GM23338 (cell line): ENCODE measurements at regions not wholly inside any gene's neighbourhood (a gene's known extent, or its start where the extent isn't known, plus 50 kb on each side); places are given as distances from the start of the nearest gene placed in this dataset.

Experiments
- ATAC-seq: fragments of 200-7000 bp; cut with Tn5 transposase; 3 replicates; pipeline ENCODE4 v1.9.1; 2020
- DNase-seq: peaks from one replicate; pipeline ENCODE4 v3.0.0-alpha.2; 2015; ENCODE audit warnings: low spot score
- H2AFZ ChIP-seq: fragments of 200-600 bp; sonication (generic); 2 replicates; pipeline ENCODE4 v1.8.0; 2016; ENCODE audit warnings: antibody characterized with exemption, mild to moderate bottlenecking, moderate library complexity
- H3F3A ChIP-seq: fragments of 200-600 bp; sonication (generic); replicated peaks from 2 replicates; pipeline ENCODE4 v1.8.0; 2017; ENCODE audit warnings: antibody characterized with exemption, mixed run types, low read depth
- H3K27ac ChIP-seq: fragments of 200-600 bp; sonication (generic); 2 replicates; pipeline ENCODE4 v1.6.1; 2016; ENCODE audit warnings: low read depth
- H3K27me3 ChIP-seq: fragments of 200-600 bp; sonication (generic); 2 replicates; pipeline ENCODE4 v1.8.0; 2016; ENCODE audit warnings: mild to moderate bottlenecking, mixed run types, moderate library complexity; ENCODE audit not compliant: insufficient read depth
- H3K36me3 ChIP-seq: fragments of 200-600 bp; sonication (generic); 2 replicates; pipeline ENCODE4 v1.8.0; 2016; ENCODE audit warnings: mild to moderate bottlenecking; ENCODE audit not compliant: insufficient read depth
- H3K4me1 ChIP-seq: fragments of 200-600 bp; sonication (generic); 2 replicates; pipeline ENCODE4 v1.8.0; 2016; ENCODE audit warnings: mild to moderate bottlenecking, moderate library complexity; ENCODE audit not compliant: insufficient read depth
- H3K4me2 ChIP-seq: fragments of 200-600 bp; sonication (generic); 2 replicates; pipeline ENCODE4 v1.7.1; 2017; ENCODE audit warnings: mixed run types
- H3K4me3 ChIP-seq: fragments of 200-600 bp; sonication (generic); 2 replicates; pipeline ENCODE4 v1.6.1; 2016; ENCODE audit warnings: mixed run types
- H3K79me2 ChIP-seq: fragments of 200-600 bp; sonication (generic); replicated peaks from 2 replicates; pipeline ENCODE4 v1.8.0; 2017; ENCODE audit warnings: mild to moderate bottlenecking; ENCODE audit not compliant: insufficient read depth
- H3K9me2 ChIP-seq: fragments of 200-600 bp; sonication (generic); 2 replicates; pipeline ENCODE4 v1.8.0; 2017; ENCODE audit not compliant: insufficient read depth
- H4K20me1 ChIP-seq: fragments of 200-600 bp; sonication (generic); replicated peaks from 2 replicates; pipeline ENCODE4 v1.8.0; 2017; ENCODE audit warnings: mild to moderate bottlenecking; ENCODE audit not compliant: insufficient read depth
- H3K27ac Mint-ChIP-seq: 2 replicates; pipeline ENCODE4 v1.8.0; 2020; ENCODE audit warnings: inconsistent platforms, mild to moderate bottlenecking, moderate library complexity, mixed read lengths
- H3K27me3 Mint-ChIP-seq: 3 replicates; pipeline ENCODE4 v1.8.0; 2022; ENCODE audit warnings: low read depth, mild to moderate bottlenecking, moderate library complexity, mixed read lengths, inconsistent platforms; ENCODE audit not compliant: insufficient read depth, poor library complexity
- H3K36me3 Mint-ChIP-seq: 3 replicates; pipeline ENCODE4 v1.8.0; 2021; ENCODE audit warnings: low read depth, mild to moderate bottlenecking, inconsistent platforms, moderate library complexity, mixed read lengths
- H3K4me1 Mint-ChIP-seq: 3 replicates; pipeline ENCODE4 v1.8.0; 2020; ENCODE audit warnings: mild to moderate bottlenecking, inconsistent platforms, mixed read lengths
- H3K4me3 Mint-ChIP-seq: 3 replicates; pipeline ENCODE4 v1.8.0; 2021; ENCODE audit warnings: moderate library complexity, mild to moderate bottlenecking, inconsistent platforms, mixed read lengths
- H3K9me3 Mint-ChIP-seq: 3 replicates; pipeline ENCODE4 v1.8.0; 2020; ENCODE audit warnings: moderate library complexity, mild to moderate bottlenecking, inconsistent platforms, mixed read lengths
- CREB1 ChIP-seq: fragments of 250-450 bp; sonication (Bioruptor Pico); IDR thresholded peaks from 2 replicates; pipeline ENCODE4 v1.5.0; 2020; ENCODE audit warnings: low read depth, mild to moderate bottlenecking, moderate library complexity
- EZH2 ChIP-seq: fragments of 200-600 bp; sonication (generic); IDR thresholded peaks from one replicate; pipeline ENCODE4 v1.8.0; 2017; ENCODE audit warnings: antibody characterized with exemption, mild to moderate bottlenecking, low read depth; ENCODE audit not compliant: unreplicated experiment
- EZH2phosphoT487 ChIP-seq: fragments of 200-600 bp; sonication (generic); IDR thresholded peaks from one replicate; pipeline ENCODE4 v1.8.1; 2018; ENCODE audit warnings: antibody characterized with exemption; ENCODE audit not compliant: unreplicated experiment
- JUNB ChIP-seq: IDR thresholded peaks from one replicate; pipeline ENCODE4 v1.6.1; 2016; ENCODE audit warnings: antibody characterized with exemption; ENCODE audit not compliant: unreplicated experiment
- NANOG ChIP-seq: IDR thresholded peaks from 2 replicates; pipeline ENCODE4 v1.6.1; 2016; ENCODE audit warnings: antibody characterized with exemption, borderline replicate concordance
- POLR2AphosphoS5 ChIP-seq: IDR thresholded peaks from 2 replicates; pipeline ENCODE4 v1.6.1; 2016; ENCODE audit warnings: antibody characterized with exemption, low read depth
- STAT1 ChIP-seq: IDR thresholded peaks from one replicate; pipeline ENCODE4 v1.6.1; 2016; ENCODE audit warnings: antibody characterized with exemption; ENCODE audit not compliant: unreplicated experiment
- ZNF114 ChIP-seq: fragments of 250-450 bp; sonication (Bioruptor Pico); IDR thresholded peaks from 2 replicates; pipeline ENCODE4 v1.5.0; 2020; ENCODE audit warnings: mild to moderate bottlenecking, moderate library complexity
- ZNF331 ChIP-seq: fragments of 250-450 bp; sonication (Bioruptor Pico); IDR thresholded peaks from 2 replicates; pipeline ENCODE4 v1.5.0; 2020; ENCODE audit warnings: low read depth, mild to moderate bottlenecking, moderate library complexity
- TF ChIP-seq, protein P1 (sequence below): fragments of 250-450 bp; sonication (Bioruptor Pico); IDR thresholded peaks from 2 replicates; pipeline ENCODE4 v1.5.0; 2020; ENCODE audit warnings: mild to moderate bottlenecking, moderate library complexity
- TF ChIP-seq, protein P2 (sequence below), 2 experiments: fragments of 200-600 bp in 1 of 2; sonication (generic) in 1 of 2; conservative IDR thresholded peaks; 2 replicates each; pipeline versions ENCODE4 v1.5.1 to v1.6.1; 2016 to 2017; ENCODE audit warnings: antibody characterized with exemption in 2 of 2, low read depth in 2 of 2, mild to moderate bottlenecking in 2 of 2, moderate library complexity in 1 of 2
- TF ChIP-seq, protein P3 (sequence below): IDR thresholded peaks from 2 replicates; pipeline ENCODE4 v1.6.1; 2016; ENCODE audit warnings: antibody characterized with exemption
- TF ChIP-seq, protein P4 (sequence below): IDR thresholded peaks from one replicate; pipeline ENCODE4 v1.6.1; 2018; ENCODE audit warnings: antibody characterized with exemption; ENCODE audit not compliant: unreplicated experiment

DNA sequence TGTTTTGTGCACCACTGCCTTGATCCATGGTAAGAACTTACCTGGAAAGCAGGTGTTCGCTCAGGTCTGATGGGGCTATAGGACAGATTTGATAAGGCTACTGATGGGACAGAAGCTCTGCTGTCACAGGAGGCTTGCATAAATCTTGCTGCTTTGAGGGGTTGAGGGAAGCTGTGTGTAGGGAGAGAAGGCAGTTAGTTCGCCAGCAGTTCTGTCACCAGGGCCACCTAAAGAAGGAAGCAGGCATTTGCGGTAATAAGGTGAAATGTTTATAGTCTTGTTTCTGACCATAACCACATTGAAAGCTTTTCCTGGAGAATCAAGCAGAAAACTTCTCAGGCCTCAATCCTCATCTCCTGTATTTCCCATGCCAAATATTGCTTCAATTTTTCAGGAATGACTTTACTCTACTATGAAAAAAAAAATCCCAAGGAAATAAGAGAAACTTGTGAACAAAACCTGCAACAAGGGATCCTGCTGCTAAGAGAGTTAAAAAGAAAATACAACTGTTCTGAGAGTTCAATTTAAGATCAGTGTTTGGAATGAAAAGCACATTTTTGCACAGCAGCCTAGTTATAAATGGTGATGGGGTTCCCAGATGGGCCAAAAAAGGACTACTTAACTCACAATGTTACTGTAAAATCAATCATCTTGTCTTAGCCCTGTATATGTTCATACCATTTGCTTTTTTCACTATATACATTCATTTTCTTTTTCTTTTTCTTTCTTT lies 122.0 kb upstream of the RANBP3L start:
- Histone ChIP-seq H3K9me2 (no peaks in the 10 kb centered on the region), H3K4me1 (peaks cover 13% of the 10 kb centered on the region), H3K4me2 (no peak overlapping the region), H3F3A (no peaks in the 10 kb centered on the region), H3K4me3 (no peak overlapping the region), H2AFZ (no peak overlapping the region), H3K27ac (no peak overlapping the region), H4K20me1 (no peaks in the 10 kb centered on the region), H3K79me2 (no peaks in the 10 kb centered on the region), H3K36me3 (no peaks in the 10 kb centered on the region), H3K27me3 (peaks cover 19% of the 10 kb centered on the region)
- TF ChIP-seq EZH2 (no peak), CREB1 (no peak), EZH2phosphoT487 (no peak), STAT1 (no peak), ZNF114 (CRISPR knock-in tag) (no peak), ZNF331 (CRISPR knock-in tag) (no peak), POLR2AphosphoS5 (no peak), JUNB (no peak), NANOG (no peak)
- TF ChIP-seq, protein P1, sequence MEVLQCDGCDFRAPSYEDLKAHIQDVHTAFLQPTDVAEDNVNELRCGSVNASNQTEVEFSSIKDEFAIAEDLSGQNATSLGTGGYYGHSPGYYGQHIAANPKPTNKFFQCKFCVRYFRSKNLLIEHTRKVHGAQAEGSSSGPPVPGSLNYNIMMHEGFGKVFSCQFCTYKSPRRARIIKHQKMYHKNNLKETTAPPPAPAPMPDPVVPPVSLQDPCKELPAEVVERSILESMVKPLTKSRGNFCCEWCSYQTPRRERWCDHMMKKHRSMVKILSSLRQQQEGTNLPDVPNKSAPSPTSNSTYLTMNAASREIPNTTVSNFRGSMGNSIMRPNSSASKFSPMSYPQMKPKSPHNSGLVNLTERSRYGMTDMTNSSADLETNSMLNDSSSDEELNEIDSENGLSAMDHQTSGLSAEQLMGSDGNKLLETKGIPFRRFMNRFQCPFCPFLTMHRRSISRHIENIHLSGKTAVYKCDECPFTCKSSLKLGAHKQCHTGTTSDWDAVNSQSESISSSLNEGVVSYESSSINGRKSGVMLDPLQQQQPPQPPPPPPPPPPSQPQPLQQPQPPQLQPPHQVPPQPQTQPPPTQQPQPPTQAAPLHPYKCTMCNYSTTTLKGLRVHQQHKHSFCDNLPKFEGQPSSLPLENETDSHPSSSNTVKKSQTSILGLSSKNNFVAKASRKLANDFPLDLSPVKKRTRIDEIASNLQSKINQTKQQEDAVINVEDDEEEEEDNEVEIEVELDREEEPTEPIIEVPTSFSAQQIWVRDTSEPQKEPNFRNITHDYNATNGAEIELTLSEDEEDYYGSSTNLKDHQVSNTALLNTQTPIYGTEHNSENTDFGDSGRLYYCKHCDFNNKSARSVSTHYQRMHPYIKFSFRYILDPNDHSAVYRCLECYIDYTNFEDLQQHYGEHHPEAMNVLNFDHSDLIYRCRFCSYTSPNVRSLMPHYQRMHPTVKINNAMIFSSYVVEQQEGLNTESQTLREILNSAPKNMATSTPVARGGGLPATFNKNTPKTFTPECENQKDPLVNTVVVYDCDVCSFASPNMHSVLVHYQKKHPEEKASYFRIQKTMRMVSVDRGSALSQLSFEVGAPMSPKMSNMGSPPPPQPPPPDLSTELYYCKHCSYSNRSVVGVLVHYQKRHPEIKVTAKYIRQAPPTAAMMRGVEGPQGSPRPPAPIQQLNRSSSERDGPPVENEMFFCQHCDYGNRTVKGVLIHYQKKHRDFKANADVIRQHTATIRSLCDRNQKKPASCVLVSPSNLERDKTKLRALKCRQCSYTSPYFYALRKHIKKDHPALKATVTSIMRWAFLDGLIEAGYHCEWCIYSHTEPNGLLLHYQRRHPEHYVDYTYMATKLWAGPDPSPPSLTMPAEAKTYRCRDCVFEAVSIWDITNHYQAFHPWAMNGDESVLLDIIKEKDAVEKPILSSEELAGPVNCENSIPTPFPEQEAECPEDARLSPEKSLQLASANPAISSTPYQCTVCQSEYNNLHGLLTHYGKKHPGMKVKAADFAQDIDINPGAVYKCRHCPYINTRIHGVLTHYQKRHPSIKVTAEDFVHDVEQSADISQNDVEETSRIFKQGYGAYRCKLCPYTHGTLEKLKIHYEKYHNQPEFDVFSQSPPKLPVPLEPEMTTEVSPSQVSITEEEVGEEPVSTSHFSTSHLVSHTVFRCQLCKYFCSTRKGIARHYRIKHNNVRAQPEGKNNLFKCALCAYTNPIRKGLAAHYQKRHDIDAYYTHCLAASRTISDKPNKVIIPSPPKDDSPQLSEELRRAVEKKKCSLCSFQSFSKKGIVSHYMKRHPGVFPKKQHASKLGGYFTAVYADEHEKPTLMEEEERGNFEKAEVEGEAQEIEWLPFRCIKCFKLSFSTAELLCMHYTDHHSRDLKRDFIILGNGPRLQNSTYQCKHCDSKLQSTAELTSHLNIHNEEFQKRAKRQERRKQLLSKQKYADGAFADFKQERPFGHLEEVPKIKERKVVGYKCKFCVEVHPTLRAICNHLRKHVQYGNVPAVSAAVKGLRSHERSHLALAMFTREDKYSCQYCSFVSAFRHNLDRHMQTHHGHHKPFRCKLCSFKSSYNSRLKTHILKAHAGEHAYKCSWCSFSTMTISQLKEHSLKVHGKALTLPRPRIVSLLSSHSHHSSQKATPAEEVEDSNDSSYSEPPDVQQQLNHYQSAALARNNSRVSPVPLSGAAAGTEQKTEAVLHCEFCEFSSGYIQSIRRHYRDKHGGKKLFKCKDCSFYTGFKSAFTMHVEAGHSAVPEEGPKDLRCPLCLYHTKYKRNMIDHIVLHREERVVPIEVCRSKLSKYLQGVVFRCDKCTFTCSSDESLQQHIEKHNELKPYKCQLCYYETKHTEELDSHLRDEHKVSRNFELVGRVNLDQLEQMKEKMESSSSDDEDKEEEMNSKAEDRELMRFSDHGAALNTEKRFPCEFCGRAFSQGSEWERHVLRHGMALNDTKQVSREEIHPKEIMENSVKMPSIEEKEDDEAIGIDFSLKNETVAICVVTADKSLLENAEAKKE (CRISPR knock-in tag), result no peak
- TF ChIP-seq, protein P2, sequence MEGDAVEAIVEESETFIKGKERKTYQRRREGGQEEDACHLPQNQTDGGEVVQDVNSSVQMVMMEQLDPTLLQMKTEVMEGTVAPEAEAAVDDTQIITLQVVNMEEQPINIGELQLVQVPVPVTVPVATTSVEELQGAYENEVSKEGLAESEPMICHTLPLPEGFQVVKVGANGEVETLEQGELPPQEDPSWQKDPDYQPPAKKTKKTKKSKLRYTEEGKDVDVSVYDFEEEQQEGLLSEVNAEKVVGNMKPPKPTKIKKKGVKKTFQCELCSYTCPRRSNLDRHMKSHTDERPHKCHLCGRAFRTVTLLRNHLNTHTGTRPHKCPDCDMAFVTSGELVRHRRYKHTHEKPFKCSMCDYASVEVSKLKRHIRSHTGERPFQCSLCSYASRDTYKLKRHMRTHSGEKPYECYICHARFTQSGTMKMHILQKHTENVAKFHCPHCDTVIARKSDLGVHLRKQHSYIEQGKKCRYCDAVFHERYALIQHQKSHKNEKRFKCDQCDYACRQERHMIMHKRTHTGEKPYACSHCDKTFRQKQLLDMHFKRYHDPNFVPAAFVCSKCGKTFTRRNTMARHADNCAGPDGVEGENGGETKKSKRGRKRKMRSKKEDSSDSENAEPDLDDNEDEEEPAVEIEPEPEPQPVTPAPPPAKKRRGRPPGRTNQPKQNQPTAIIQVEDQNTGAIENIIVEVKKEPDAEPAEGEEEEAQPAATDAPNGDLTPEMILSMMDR (conservative IDR thresholded peaks at IDR 0.05; ENCODE audit: low read depth in 2 of 2), result no peak
- TF ChIP-seq, protein P3, sequence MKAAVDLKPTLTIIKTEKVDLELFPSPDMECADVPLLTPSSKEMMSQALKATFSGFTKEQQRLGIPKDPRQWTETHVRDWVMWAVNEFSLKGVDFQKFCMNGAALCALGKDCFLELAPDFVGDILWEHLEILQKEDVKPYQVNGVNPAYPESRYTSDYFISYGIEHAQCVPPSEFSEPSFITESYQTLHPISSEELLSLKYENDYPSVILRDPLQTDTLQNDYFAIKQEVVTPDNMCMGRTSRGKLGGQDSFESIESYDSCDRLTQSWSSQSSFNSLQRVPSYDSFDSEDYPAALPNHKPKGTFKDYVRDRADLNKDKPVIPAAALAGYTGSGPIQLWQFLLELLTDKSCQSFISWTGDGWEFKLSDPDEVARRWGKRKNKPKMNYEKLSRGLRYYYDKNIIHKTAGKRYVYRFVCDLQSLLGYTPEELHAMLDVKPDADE, result no peak
- TF ChIP-seq, protein P4, sequence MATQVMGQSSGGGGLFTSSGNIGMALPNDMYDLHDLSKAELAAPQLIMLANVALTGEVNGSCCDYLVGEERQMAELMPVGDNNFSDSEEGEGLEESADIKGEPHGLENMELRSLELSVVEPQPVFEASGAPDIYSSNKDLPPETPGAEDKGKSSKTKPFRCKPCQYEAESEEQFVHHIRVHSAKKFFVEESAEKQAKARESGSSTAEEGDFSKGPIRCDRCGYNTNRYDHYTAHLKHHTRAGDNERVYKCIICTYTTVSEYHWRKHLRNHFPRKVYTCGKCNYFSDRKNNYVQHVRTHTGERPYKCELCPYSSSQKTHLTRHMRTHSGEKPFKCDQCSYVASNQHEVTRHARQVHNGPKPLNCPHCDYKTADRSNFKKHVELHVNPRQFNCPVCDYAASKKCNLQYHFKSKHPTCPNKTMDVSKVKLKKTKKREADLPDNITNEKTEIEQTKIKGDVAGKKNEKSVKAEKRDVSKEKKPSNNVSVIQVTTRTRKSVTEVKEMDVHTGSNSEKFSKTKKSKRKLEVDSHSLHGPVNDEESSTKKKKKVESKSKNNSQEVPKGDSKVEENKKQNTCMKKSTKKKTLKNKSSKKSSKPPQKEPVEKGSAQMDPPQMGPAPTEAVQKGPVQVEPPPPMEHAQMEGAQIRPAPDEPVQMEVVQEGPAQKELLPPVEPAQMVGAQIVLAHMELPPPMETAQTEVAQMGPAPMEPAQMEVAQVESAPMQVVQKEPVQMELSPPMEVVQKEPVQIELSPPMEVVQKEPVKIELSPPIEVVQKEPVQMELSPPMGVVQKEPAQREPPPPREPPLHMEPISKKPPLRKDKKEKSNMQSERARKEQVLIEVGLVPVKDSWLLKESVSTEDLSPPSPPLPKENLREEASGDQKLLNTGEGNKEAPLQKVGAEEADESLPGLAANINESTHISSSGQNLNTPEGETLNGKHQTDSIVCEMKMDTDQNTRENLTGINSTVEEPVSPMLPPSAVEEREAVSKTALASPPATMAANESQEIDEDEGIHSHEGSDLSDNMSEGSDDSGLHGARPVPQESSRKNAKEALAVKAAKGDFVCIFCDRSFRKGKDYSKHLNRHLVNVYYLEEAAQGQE, result no peak
- no peaks in the 10 kb centered on the region for H3K36me3 Mint-ChIP-seq
- no peak for DNase-seq
- no peak overlapping the region for H3K27ac Mint-ChIP-seq
- H3K9me3 Mint-ChIP-seq, result no peaks in the 10 kb centered on the region
- no peak overlapping the region for H3K4me3 Mint-ChIP-seq
- H3K4me1 Mint-ChIP-seq, result peaks cover 13% of the 10 kb centered on the region
- H3K27me3 Mint-ChIP-seq, result peaks cover 4% of the 10 kb centered on the region
- no peak for ATAC-seq
